NT2/D1 (cell line): ENCODE measurements at regions not wholly inside any gene's neighbourhood (a gene's known extent, or its start where the extent isn't known, plus 50 kb on each side); places are given as distances from the start of the nearest gene placed in this dataset.

Experiments
- DNase-seq: peaks from one replicate; pipeline ENCODE4 v3.0.0-alpha.2; 2011; ENCODE audit warnings: low read depth, low spot score
- H3K27me3 ChIP-seq: 2 replicates; pipeline ENCODE4 v1.6.0; 2011; ENCODE audit warnings: mild to moderate bottlenecking; ENCODE audit not compliant: insufficient read length, insufficient read depth
- H3K36me3 ChIP-seq: 2 replicates; pipeline ENCODE4 v1.6.1; 2011; ENCODE audit warnings: mild to moderate bottlenecking, low read length, mixed read lengths; ENCODE audit not compliant: insufficient read depth, insufficient read length
- H3K4me1 ChIP-seq: 2 replicates; pipeline ENCODE4 v1.5.1; 2011; ENCODE audit not compliant: insufficient read depth, insufficient read length
- H3K4me3 ChIP-seq: 2 replicates; pipeline ENCODE4 v1.5.1; 2011; ENCODE audit warnings: low read depth; ENCODE audit not compliant: insufficient read length
- H3K9ac ChIP-seq: 2 replicates; pipeline ENCODE4 v1.6.0; 2011; ENCODE audit warnings: low read depth; ENCODE audit not compliant: insufficient read length
- H3K9me3 ChIP-seq: 2 replicates; pipeline ENCODE4 v1.5.1; 2011; ENCODE audit warnings: mild to moderate bottlenecking, low read length; ENCODE audit not compliant: insufficient read depth
- SUZ12 ChIP-seq: IDR thresholded peaks from 2 replicates; pipeline ENCODE4 v1.6.1; 2011; ENCODE audit not compliant: insufficient read length, insufficient read depth; ENCODE audit errors: extremely low read depth
- YY1 ChIP-seq: IDR thresholded peaks from 2 replicates; pipeline ENCODE4 v1.6.1; 2011; ENCODE audit not compliant: insufficient read length, insufficient read depth
- ZNF274 ChIP-seq: IDR thresholded peaks from 2 replicates; pipeline ENCODE4 v1.6.1; 2011; ENCODE audit warnings: mild to moderate bottlenecking, low read depth, low read length

DNA sequence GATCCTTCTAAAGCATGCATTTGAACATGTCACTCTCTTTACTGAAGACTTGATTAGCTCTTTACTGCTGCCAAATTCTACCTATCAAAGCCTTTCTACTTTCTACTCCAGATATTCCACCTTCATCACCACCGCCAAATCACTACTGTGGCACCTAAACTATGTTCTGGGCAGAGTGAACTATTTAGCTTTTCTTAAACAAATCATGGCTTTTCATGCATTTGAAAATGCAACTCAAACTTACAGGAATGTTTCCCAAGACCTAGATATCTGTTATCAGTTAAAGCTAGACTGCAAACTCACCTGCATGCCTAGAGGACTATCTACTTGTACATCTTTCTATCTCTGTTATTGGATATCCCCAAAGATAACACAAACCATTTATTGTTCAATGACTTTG lies 109.3 kb downstream of the MAFB start:
- DNase-seq = no peak
- Histone ChIP-seq H3K9ac (no peak overlapping the region), H3K27me3 (no peaks in the 10 kb centered on the region), H3K36me3 (no peaks in the 10 kb centered on the region), H3K9me3 (no peaks in the 10 kb centered on the region), H3K4me1 (no peaks in the 10 kb centered on the region), H3K4me3 (no peak overlapping the region)
- TF ChIP-seq YY1 = no peak
- TF ChIP-seq ZNF274 = no peak
- no peak for TF ChIP-seq SUZ12

- H3K4me1 ChIP-seq = no peaks in the 10 kb centered on the region
- no peak overlapping the region for H3K9ac ChIP-seq
- no peaks in the 10 kb centered on the region for H3K27me3 ChIP-seq
- no peak overlapping the region for H3K4me3 ChIP-seq
- no peaks in the 10 kb centered on the region for H3K36me3 ChIP-seq
- TF ChIP-seq SUZ12 (no peak), ZNF274 (no peak), YY1 (no peak)
- DNase-seq = no peak
- no peaks in the 10 kb centered on the region for H3K9me3 ChIP-seq
These were observed 110.1 kb downstream of the MAFB start for GRCh38 chr20:40578961-40579360.

DNA sequence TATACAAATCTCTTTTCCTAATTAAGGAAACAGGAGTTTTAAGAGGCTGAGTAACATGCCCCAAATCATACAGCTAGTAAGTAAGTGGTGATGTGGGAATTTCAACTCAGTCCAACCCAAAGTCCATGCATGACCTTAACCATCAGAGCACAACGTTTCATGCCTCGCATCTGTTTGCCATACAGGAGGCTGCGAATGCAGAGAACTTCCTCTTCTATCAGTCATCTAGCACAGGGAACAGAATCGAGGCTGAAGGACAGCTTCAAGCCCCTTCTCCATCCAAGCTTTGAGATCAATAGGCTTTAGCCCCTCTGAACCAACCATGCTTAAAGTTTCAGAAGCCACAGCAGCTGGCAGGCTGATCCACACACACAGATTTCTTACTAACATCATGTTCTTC lies 113.2 kb downstream of the MAFB start:
- Histone ChIP-seq H3K4me3 (no peak overlapping the region), H3K9me3 (no peaks in the 10 kb centered on the region), H3K4me1 (no peaks in the 10 kb centered on the region), H3K9ac (no peak overlapping the region), H3K36me3 (no peaks in the 10 kb centered on the region), H3K27me3 (no peaks in the 10 kb centered on the region)
- no peak for DNase-seq
- TF ChIP-seq YY1 = no peak
- no peak for TF ChIP-seq SUZ12
- no peak for TF ChIP-seq ZNF274

DNA sequence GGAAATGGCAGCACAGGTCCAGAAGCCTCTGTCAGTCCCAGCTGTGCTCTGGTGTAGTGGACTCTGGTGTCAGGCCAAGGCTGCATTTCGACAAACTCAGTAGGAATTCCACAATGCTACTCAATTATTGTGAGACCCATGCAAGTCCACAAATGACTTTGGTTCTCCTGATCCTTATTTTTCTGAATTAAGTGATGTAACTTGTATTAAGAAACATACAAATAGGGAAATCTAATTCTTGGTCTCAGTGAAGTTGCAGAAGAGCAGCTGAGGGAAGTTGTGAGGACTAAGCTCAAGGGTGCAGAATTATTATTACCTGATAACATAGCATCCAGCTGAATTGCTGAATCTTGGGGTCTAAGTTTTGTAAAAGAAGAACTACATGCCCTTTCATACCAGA lies 116.8 kb downstream of the MAFB start:
- no peak for TF ChIP-seq YY1
- TF ChIP-seq SUZ12 = no peak
- TF ChIP-seq ZNF274 = no peak
- no peak overlapping the region for H3K4me3 ChIP-seq
- no peak for DNase-seq
- H3K9ac ChIP-seq = no peak overlapping the region
- H3K9me3 ChIP-seq = no peaks in the 10 kb centered on the region
- no peaks in the 10 kb centered on the region for H3K4me1 ChIP-seq
- no peaks in the 10 kb centered on the region for H3K36me3 ChIP-seq
- H3K27me3 ChIP-seq = no peaks in the 10 kb centered on the region

GRCh38 chr20:40571639-40572038 lies 117.4 kb downstream of the MAFB start:
- H3K27me3 ChIP-seq = no peaks in the 10 kb centered on the region
- H3K36me3 ChIP-seq = no peaks in the 10 kb centered on the region
- H3K4me1 ChIP-seq = no peaks in the 10 kb centered on the region
- no peak overlapping the region for H3K4me3 ChIP-seq
- no peaks in the 10 kb centered on the region for H3K9me3 ChIP-seq
- no peak for DNase-seq
- TF ChIP-seq SUZ12 (no peak), YY1 (no peak), ZNF274 (no peak)
- no peak overlapping the region for H3K9ac ChIP-seq

GRCh38 chr20:40568200-40568599 lies 120.8 kb downstream of the MAFB start:
- TF ChIP-seq YY1 = no peak
- TF ChIP-seq SUZ12 = no peak
- no peak for TF ChIP-seq ZNF274
- H3K9me3 ChIP-seq = no peaks in the 10 kb centered on the region
- no peak overlapping the region for H3K9ac ChIP-seq
- no peaks in the 10 kb centered on the region for H3K36me3 ChIP-seq
- no peak for DNase-seq
- H3K4me1 ChIP-seq = no peaks in the 10 kb centered on the region
- H3K4me3 ChIP-seq = no peak overlapping the region
- no peaks in the 10 kb centered on the region for H3K27me3 ChIP-seq

DNA sequence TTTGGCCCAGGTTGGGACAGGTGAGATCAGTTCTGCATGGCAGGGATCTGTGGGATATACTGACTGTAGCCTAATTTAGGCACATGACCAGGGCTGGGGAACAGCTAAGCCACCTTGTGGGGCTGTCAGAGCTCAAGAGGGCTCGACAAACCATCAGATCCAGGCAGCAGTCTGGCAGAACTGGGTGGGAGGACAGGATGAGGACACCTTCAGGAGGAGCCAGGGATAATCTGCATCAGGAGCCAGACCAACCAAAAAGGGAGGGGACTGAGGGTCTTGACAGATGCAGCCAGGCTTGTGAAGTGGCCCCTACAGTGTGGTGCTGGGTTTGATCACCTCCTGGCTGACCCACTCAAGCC lies 123.4 kb downstream of the MAFB start:
- no peak for DNase-seq
- no peak for TF ChIP-seq SUZ12
- TF ChIP-seq ZNF274 = no peak
- no peak for TF ChIP-seq YY1
- Histone ChIP-seq H3K27me3 (no peaks in the 10 kb centered on the region), H3K4me3 (no peak overlapping the region), H3K9ac (no peak overlapping the region), H3K4me1 (no peaks in the 10 kb centered on the region), H3K36me3 (no peaks in the 10 kb centered on the region), H3K9me3 (no peaks in the 10 kb centered on the region)

DNA sequence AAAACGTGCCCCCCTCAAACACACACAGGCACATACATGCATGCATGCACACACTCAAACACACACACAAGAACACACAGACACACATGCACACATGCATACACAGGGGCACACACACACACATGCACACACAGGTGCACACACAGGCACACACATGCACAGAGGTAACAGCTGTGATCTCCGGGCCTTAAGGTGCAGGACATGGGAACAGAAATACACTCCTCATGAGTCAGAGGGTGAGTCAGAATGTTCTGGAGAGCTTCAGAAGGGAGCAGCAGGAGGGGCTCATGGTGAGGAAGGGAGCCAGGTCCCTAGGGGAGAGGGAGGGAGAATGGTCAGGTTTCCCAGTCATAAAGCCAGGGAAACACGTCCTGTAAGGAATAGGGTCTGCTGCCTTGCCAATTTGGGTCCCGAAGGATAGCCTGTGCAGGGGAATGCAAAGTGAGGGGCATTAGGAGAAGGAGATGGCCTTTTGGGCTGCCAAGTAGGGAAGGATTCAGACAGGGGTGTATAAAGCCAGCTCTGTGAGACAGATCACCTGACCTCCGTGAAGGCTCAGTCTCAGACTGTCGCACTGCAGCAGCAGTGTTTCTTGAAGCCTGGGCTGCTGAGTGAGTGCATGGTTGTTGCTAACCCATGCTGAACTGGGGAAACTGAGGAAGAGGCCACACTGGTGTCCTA lies 123.9 kb downstream of the MAFB start:
- Histone ChIP-seq H3K4me3 (no peak overlapping the region), H3K4me1 (no peaks in the 10 kb centered on the region), H3K36me3 (no peaks in the 10 kb centered on the region), H3K9ac (no peak overlapping the region), H3K27me3 (no peaks in the 10 kb centered on the region), H3K9me3 (no peaks in the 10 kb centered on the region)
- no peak for DNase-seq
- TF ChIP-seq YY1 (no peak), ZNF274 (no peak), SUZ12 (no peak)
